Thyroid gland (tissue), 4 donors: ENCODE measurements at regions not wholly inside any gene's neighbourhood (a gene's known extent, or its start where the extent isn't known, plus 50 kb on each side); places are given as distances from the start of the nearest gene placed in this dataset.

ENCODE experiments used
- DNase-seq, 2 donors: peaks; one replicate each; pipeline ENCODE4 v3.0.0-alpha.2; 2019
- H3K27ac ChIP-seq, 3 donors: fragments of 200-600 bp; sonication (generic); 1 replicate in 2 of 3; 2 replicates in 1 of 3; pipeline ENCODE4 v1.5.1; 2016 to 2019; ENCODE audit warnings: mild to moderate bottlenecking in 1 of 3, moderate library complexity in 1 of 3
- H3K27me3 ChIP-seq: fragments of 200-600 bp; sonication (generic); one replicate; pipeline ENCODE4 v1.5.1; 2019
- H3K36me3 ChIP-seq, 2 donors: fragments of 200-600 bp; sonication (generic); one replicate each; pipeline ENCODE4 v1.5.1; 2016 to 2019
- H3K4me1 ChIP-seq, 2 donors: fragments of 200-600 bp; sonication (generic); one replicate each; pipeline ENCODE4 v1.5.1; 2017 to 2019
- H3K4me3 ChIP-seq, 3 donors: fragments of 200-600 bp; sonication (generic); replicated peaks in 1 of 3; 1 replicate in 2 of 3; 2 replicates in 1 of 3; pipeline ENCODE4 v1.5.1; 2016; ENCODE audit warnings: mild to moderate bottlenecking in 1 of 3
- H3K9me3 ChIP-seq: fragments of 200-600 bp; sonication (generic); one replicate; pipeline ENCODE4 v1.5.1; 2017
- CTCF ChIP-seq, 6 experiments: fragments of 200-600 bp in 3 of 6; fragments of 450-650 bp in 3 of 6; sonication (generic) in 3 of 6; IDR thresholded peaks; one replicate each; pipeline ENCODE4 v1.5.1; 2016 to 2019; ENCODE audit warnings: antibody characterized with exemption in 6 of 6, mild to moderate bottlenecking in 2 of 6, inconsistent platforms in 1 of 6, moderate library complexity in 1 of 6
- POLR2A ChIP-seq, 2 donors: fragments of 450-650 bp; IDR thresholded peaks; one replicate each; pipeline ENCODE4 v1.6.1; 2017; ENCODE audit warnings: antibody characterized with exemption in 2 of 2, mild to moderate bottlenecking in 2 of 2, moderate library complexity in 1 of 2
- WGBS, 2 donors: methylation state at CpG; one replicate each; pipeline ENCODE4 v1.1.5; 2017; 5-methylcytosine and 5-hydroxymethylcytosine counted together
- intact Hi-C: fragments of 100-400 bp; cut with DNase I; formaldehyde crosslinking; loops from one replicate; pipeline ENCODE4 v1.15.1; 2023

DNA sequence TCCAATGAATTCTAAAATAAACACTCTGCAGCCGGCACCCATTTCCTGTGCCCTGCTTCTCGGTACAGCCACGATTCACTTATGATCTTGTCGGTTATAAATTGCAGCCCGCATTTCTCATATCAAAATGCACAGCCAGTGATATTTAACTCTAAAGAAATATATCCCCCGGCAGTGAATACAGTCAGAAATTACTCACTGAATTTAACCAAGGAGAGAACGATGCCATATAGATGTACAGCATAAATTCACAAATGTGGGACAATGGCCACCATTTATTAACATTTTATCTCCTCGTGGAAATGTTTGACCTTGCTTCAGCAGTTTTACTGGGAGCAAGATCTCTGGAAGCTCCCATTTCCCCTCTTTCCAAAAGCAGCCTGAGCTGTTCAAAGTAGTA is 1517.8 kb downstream of the BRD1 start:
- intact Hi-C loops, result no loop called here
- Histone ChIP-seq H3K4me1 (no peaks in the 10 kb centered on the region), H3K4me3 (no peak overlapping the region), H3K27me3 (no peaks in the 10 kb centered on the region), H3K27ac (no peak overlapping the region), H3K9me3 (no peaks in the 10 kb centered on the region), H3K36me3 (no peaks in the 10 kb centered on the region)
- WGBS, 2 donors, result 52% methylated on average over 8 of the region's 8 CpGs
- DNase-seq, result no peak
- no peak for TF ChIP-seq CTCF (IDR thresholded peaks at IDR 0.05)
- TF ChIP-seq POLR2A (IDR thresholded peaks at IDR 0.05), result no peak

- H3K27me3 ChIP-seq, result no peaks in the 10 kb centered on the region
- H3K4me1 ChIP-seq, result no peaks in the 10 kb centered on the region
- H3K4me3 ChIP-seq, result no peak overlapping the region
- H3K36me3 ChIP-seq, result no peaks in the 10 kb centered on the region
- no peaks in the 10 kb centered on the region for H3K9me3 ChIP-seq
- intact Hi-C loops, result no loop called here
- 87 to 96% methylated on average over 7 to 15 of the region's 18 CpGs for WGBS, 2 donors
- no peak for TF ChIP-seq CTCF (IDR thresholded peaks at IDR 0.05)
- TF ChIP-seq POLR2A (IDR thresholded peaks at IDR 0.05), result no peak
- H3K27ac ChIP-seq, result no peak overlapping the region
- DNase-seq, result no peak
Measured at GRCh38 chr22:48309115-48309705, 1518.5 kb downstream of the BRD1 start.

DNA sequence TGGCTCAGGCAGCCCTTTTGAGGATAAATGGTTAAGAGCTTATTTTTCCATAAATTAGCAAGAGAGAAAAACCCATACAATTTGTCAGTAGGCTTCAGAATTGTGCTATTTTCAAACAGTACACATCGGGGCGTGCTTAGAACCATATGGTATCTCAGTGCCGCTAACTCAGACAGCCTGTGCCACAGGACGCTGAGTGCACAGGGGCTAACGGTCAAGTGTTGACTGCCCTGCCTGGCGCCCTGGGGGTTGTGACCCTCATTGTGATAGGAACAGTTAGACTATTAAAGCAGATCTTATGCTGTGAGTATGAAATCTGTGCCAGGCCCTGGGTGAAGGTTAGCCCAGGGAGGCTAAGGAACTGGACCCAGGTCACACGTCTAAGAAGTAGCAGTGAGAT is 1519.7 kb downstream of the BRD1 start:
- H3K9me3 ChIP-seq, result no peaks in the 10 kb centered on the region
- H3K27me3 ChIP-seq, result no peaks in the 10 kb centered on the region
- intact Hi-C loops, result no loop called here
- WGBS, 2 donors, result 57 to 69% methylated on average over 7 of the region's 7 CpGs
- H3K4me3 ChIP-seq, result no peak overlapping the region
- no peak for DNase-seq
- H3K27ac ChIP-seq, result no peak overlapping the region
- H3K4me1 ChIP-seq, result no peaks in the 10 kb centered on the region
- no peaks in the 10 kb centered on the region for H3K36me3 ChIP-seq
- TF ChIP-seq CTCF (IDR thresholded peaks at IDR 0.05) (no peak), POLR2A (IDR thresholded peaks at IDR 0.05) (no peak)

- TF ChIP-seq CTCF (IDR thresholded peaks at IDR 0.05), result no peak
- no peak for TF ChIP-seq POLR2A (IDR thresholded peaks at IDR 0.05)
- 80 to 89% methylated on average over 12 to 17 of the region's 19 CpGs for WGBS, 2 donors
- Histone ChIP-seq H3K27me3 (no peaks in the 10 kb centered on the region), H3K4me3 (no peak overlapping the region), H3K36me3 (no peaks in the 10 kb centered on the region), H3K4me1 (no peaks in the 10 kb centered on the region), H3K9me3 (no peaks in the 10 kb centered on the region), H3K27ac (no peak overlapping the region)
- intact Hi-C loops, result no loop called here
- DNase-seq, result no peak
Measured at GRCh38 chr22:48306785-48307510, 1520.7 kb downstream of the BRD1 start.

GRCh38 chr22:48306284-48306683 is 1521.4 kb downstream of the BRD1 start:
- DNase-seq, result no peak
- Histone ChIP-seq H3K27ac (no peak overlapping the region), H3K9me3 (no peaks in the 10 kb centered on the region), H3K27me3 (no peaks in the 10 kb centered on the region), H3K4me1 (peaks cover 0 to 2% of the 10 kb centered on the region in 2 donors), H3K4me3 (no peak overlapping the region), H3K36me3 (no peaks in the 10 kb centered on the region)
- no peak for TF ChIP-seq POLR2A (IDR thresholded peaks at IDR 0.05)
- no peak for TF ChIP-seq CTCF (IDR thresholded peaks at IDR 0.05)
- intact Hi-C loops, result no loop called here
- WGBS, 2 donors, result 92% methylated on average over 7 to 8 of the region's 8 CpGs
